Lower leg skin (tissue), 4 donors: ENCODE measurements at regions not wholly inside any gene's neighbourhood (a gene's known extent, or its start where the extent isn't known, plus 50 kb on each side); places are given as distances from the start of the nearest gene placed in this dataset.

Experiments used
- DNase-seq, 2 donors: peaks; one replicate each; pipeline ENCODE4 v3.0.0-alpha.2; 2019; ENCODE audit warnings: low spot score in 2 of 2
- H3K4me3 ChIP-seq: fragments of 200-600 bp; sonication (generic); 2 replicates; pipeline ENCODE4 v1.5.1; 2017; ENCODE audit warnings: mild to moderate bottlenecking, low read depth; ENCODE audit not compliant: poor library complexity, severe bottlenecking
- POLR2A ChIP-seq, 2 donors: fragments of 450-650 bp; IDR thresholded peaks; one replicate each; pipeline ENCODE4 v1.6.1; 2016 to 2017; ENCODE audit warnings: antibody characterized with exemption in 2 of 2, mild to moderate bottlenecking in 1 of 2, moderate library complexity in 1 of 2
- WGBS, 2 donors: methylation state at CpG; one replicate each; pipeline ENCODE4 v1.1.5; 2018; 5-methylcytosine and 5-hydroxymethylcytosine counted together
- intact Hi-C: fragments of 100-400 bp; cut with DNase I; formaldehyde crosslinking; loops from one replicate; pipeline ENCODE4 v1.15.0; 2023; ENCODE audit warnings: low total_unique reads
- TF ChIP-seq, protein P1 (sequence below), 3 donors: fragments of 450-650 bp; IDR thresholded peaks; one replicate each; pipeline ENCODE4 v1.5.1; 2016; ENCODE audit warnings: antibody characterized with exemption in 3 of 3, mild to moderate bottlenecking in 3 of 3, moderate library complexity in 2 of 3

GRCh38 chr7:54898659-54899340, 120.0 kb upstream of the EGFR start:
- TF ChIP-seq POLR2A (IDR thresholded peaks at IDR 0.05): no peak
- TF ChIP-seq, protein P1, sequence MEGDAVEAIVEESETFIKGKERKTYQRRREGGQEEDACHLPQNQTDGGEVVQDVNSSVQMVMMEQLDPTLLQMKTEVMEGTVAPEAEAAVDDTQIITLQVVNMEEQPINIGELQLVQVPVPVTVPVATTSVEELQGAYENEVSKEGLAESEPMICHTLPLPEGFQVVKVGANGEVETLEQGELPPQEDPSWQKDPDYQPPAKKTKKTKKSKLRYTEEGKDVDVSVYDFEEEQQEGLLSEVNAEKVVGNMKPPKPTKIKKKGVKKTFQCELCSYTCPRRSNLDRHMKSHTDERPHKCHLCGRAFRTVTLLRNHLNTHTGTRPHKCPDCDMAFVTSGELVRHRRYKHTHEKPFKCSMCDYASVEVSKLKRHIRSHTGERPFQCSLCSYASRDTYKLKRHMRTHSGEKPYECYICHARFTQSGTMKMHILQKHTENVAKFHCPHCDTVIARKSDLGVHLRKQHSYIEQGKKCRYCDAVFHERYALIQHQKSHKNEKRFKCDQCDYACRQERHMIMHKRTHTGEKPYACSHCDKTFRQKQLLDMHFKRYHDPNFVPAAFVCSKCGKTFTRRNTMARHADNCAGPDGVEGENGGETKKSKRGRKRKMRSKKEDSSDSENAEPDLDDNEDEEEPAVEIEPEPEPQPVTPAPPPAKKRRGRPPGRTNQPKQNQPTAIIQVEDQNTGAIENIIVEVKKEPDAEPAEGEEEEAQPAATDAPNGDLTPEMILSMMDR (IDR thresholded peaks at IDR 0.05): no peak
- 49 to 53% methylated on average over 9 of the region's 9 CpGs for WGBS, 2 donors
- intact Hi-C loops: no loop called here
- peak in 1 of 2 donors; percentile 62 for DNase-seq
- H3K4me3 ChIP-seq: no peak overlapping the region

DNA sequence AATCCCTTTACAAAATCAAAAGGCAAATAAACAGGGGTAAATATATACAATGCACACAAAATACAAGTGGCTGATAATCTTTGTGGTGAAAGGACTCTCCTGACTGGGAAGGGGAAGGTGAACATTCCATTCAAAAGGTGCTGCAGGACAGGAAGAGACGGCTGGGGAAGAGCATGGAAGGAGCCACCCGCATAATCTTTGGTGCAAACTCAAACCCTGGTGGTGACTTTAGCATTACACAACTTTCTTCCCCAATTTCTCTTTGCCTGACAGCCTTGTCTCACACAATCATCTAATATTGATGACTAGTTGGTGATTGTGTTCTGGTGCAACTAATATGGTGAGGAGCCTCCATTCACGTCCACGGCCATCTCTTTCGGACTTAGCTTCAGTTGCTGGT, 117.0 kb upstream of the EGFR start:
- no peak overlapping the region for H3K4me3 ChIP-seq
- WGBS, 2 donors: 95 to 97% methylated on average over 5 of the region's 5 CpGs
- no peak for TF ChIP-seq POLR2A (IDR thresholded peaks at IDR 0.05)
- TF ChIP-seq, protein P1 (IDR thresholded peaks at IDR 0.05): no peak
- no peak for DNase-seq
- intact Hi-C loops: no loop called here

GRCh38 chr7:54904130-54904529, 114.7 kb upstream of the EGFR start:
- TF ChIP-seq, protein P1 (IDR thresholded peaks at IDR 0.05): no peak
- no peak for TF ChIP-seq POLR2A (IDR thresholded peaks at IDR 0.05)
- peak in 1 of 2 donors; percentile 40 for DNase-seq
- intact Hi-C loops: no loop called here
- H3K4me3 ChIP-seq: no peak overlapping the region
- WGBS, 2 donors: 48 to 71% methylated on average over 4 of the region's 4 CpGs

GRCh38 chr7:54904986-54905385, 113.8 kb upstream of the EGFR start:
- H3K4me3 ChIP-seq: no peak overlapping the region
- no peak for DNase-seq
- 80 to 81% methylated on average over 7 of the region's 7 CpGs for WGBS, 2 donors
- intact Hi-C loops: no loop called here
- TF ChIP-seq, protein P1 (IDR thresholded peaks at IDR 0.05): no peak
- no peak for TF ChIP-seq POLR2A (IDR thresholded peaks at IDR 0.05)

DNA sequence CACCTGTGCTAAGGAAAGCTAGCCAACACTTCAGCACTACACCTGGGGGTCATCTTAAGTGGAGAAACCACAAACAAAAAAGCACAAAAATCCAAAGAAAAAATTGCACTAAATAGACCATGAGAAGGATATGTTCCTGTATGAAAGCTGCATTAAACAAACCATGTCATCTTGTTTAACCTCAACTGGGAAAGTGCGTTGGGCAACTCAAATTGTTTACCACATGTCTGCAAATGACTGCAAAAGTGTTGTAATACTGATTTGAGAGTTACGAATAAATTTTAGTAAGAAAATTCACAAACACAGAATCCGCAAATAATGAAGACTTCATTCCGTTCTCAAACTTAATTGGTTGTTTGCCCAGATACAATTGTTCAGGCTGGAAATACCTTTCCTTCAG, 111.9 kb upstream of the EGFR start:
- 95 to 98% methylated on average over 4 of the region's 4 CpGs for WGBS, 2 donors

More for the DNA sequence above, 111.9 kb upstream of the EGFR start:
- H3K4me3 ChIP-seq: no peak overlapping the region
- no peak for DNase-seq
- intact Hi-C loops: no loop called here
- TF ChIP-seq, protein P1 (IDR thresholded peaks at IDR 0.05): no peak
- no peak for TF ChIP-seq POLR2A (IDR thresholded peaks at IDR 0.05)
